ENCODE measurements at regions not wholly inside any gene's neighbourhood (a gene's known extent, or its start where the extent isn't known, plus 50 kb on each side); places are given as distances from the start of the nearest gene placed in this dataset.
A peak's percentile ranks its signal among the peaks of the same experiment; 100 is the strongest.

DNA sequence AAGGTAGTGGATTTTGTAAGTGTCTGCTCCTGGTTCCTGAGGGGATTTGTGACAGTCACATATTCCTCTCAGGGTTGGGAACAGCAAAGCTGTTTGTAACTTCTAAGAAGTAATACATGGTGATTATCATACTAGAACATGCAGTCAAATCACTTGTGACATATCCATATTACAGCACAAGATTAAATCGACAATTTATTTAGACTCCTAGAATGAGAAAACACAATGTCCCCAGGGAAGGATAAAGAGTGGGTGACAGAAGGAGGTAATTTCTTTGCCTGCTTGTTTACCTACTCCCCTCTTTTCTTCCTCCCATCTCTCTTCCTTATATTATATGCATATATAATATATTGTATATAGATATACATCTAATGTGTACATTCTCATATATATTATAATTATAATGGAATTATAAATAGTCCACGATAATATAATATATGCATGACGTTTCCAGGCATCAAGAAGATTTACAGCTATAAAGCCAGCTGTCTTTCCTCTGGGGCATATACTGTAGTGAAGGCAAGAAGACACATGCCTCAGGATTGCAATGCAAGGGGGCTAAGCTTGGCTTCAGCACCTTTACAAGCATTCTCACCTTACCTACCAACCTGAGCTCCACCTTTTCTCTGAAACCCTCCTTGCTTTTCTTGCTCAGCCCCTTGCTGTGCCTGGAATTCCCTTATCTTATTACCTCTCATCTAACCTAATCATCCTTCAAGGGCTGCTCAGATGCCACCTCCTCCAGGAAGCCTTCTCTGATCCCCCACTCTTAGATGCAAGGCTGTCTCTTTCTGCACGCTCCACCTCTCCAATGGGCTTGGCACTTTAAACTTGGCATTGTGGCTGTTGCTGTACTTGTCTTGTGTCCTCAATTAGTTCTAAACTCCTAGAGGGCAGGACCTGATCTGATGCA, 73.1 kb upstream of the PIAS1 start:
- DNase-seq (ENCODE audit: low read depth): no peak

DNA sequence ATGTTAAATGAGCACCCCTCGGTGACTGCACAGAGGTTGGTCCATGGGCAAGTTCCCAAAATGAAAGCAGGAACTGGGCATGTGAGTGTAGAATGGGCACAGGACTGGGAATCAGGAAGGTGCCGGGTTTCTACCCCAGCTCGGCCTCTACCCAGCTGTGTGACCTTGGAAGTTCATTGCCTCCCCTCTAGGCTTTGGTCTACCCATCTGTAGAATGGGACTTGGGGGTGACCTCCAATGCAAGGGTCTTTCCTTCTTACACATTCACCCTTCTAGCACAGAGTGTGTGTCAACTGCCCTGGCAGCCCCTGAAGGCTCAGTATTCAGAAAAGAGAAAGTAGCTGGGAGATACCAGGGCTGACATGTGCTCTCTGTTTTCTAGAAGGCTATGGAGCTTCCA, 72.3 kb upstream of the PIAS1 start:
- DNase-seq (ENCODE audit: low read depth): no peak

DNA sequence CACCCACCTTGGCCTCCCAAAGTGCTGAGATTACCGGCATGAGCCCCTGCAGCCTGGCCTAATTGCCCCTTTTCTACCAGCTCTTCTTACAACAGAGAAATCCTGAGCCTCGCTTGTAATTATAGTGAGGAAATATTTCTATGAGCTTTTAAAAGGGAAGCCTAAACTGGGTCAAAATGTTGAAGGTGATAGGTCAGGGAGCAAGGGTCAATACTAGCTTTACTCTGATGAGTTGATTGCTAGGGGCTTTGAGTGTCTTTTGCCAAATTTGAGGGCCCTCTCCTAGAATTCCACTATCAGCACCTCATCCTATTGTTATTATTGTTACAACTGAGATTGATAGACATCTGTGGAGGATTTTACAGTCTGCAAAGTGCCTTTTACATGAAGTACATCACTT, 62.4 kb upstream of the PIAS1 start:
- no peak for DNase-seq (ENCODE audit: low read depth)

DNA sequence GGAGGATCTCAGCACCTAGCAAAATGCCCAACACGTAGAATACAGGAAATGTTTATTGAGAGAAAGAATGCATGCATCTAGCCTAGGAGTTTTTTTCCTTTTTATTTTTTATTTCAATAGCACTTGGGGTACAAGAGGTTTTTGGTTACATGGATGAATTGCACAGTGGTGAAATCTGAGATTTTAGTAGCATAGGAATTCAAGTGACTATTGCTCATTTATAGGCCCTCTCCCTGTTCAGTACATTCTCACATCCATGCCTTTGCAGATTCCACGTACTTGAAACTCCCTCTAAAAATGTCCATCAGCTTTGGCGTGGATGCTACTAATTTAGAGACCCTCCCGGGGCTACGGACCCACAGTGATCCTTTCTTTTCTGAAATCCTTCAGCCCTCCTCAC, 61.7 kb upstream of the PIAS1 start:
- no peak for DNase-seq (ENCODE audit: low read depth)

DNA sequence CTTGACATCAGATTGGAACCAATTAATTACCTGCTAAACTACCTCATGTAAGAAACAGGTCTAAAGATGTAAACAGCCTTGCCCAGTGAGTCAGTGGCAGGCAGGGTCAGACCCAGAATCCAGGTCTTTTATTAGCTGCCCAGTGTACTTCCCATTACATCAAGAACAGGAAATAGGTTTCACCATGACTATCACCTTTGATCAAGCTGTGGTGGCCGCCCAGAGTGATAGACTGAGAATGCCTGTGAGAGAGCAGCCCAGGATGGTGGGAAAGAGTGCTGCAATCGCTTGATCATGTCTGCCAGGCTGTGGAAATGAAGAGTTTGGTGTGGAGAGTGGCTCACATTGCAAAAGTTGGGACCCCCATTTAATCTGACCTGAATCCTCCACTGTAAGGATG, 61.3 kb upstream of the PIAS1 start:
- DNase-seq (ENCODE audit: low read depth): no peak

DNA sequence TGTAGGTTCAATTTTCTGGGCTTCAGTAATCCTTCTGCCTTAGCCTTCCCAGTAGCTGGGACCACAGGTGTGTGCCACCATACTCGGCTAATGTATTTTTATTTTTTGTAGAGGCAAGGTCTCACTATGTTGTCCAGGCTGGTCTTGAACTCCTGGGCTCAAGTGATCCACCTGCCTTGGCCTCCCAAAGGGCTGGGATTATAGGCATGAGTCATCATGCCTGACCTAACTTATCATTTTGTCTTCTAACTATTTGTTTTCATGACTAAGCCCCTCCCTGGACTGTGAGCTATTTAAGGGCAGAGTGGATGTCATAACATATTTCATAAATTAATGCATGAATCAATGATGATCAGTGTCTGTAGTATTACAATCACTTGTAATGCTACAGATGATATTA, 56.1 kb upstream of the PIAS1 start:
- peak; percentile 65 for DNase-seq (ENCODE audit: low read depth)

DNA sequence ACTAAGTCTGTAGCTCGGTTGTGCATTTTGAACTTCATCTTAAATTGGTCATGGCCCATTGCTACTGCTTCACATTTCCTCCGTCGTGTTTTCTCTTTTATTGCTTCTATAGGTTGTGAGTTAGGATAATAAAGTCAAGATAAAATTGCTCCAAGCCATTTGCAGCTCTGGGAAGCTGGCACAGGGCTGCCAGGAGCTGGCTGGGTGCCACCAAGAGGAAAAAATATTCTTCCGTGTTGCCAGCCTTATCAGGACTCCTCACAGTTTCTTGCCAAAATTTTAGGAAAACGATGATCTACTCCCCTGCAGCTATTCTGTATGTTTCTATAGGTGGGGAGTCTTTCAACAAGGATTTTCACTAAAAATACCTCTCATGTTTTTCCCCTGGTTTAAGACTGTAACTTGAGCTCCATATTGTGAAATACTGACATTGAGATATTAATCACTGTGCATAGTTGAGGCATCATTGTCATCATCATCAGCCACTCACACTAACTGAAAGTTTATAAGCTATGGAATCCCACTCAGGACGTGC, 55.4 kb upstream of the PIAS1 start:
- DNase-seq (ENCODE audit: low read depth): peak; percentile 51

DNA sequence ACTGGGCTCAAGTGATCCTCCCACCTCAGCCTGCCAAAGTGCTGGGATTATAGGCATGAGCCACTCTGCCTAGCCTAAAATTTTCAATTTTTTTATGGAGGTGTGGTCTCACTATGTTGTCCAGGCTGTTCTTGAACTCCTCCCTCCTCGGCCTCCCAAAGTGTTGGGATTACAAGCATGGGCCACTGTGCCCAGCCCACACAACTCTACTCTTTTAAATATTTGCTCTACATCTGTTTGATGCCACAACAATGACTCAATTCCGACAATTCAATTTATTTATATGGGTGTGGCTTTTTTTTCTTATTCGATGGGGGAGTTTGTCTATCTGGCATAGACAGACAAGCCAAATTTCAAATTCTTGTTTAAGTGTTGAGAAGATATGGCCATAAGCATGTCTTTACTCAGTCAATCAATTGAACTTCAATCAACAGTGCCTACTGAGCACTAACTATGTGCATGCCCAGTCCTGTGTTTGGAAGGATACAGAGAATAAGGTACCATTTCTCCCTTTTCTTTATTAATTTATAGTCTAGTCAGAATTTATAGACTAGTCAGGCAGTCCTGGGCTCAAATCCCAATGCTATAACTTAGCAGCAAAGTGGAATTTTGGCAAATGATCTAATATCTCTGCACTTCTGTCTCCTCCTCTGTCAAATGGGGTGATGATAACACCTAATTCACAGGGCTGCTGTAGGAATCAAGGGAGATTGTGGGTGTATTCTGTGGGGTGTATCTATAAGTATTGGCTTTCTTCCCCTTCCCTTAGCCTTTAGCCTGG, 54.6 kb upstream of the PIAS1 start:
- DNase-seq (ENCODE audit: low read depth): no peak

DNA sequence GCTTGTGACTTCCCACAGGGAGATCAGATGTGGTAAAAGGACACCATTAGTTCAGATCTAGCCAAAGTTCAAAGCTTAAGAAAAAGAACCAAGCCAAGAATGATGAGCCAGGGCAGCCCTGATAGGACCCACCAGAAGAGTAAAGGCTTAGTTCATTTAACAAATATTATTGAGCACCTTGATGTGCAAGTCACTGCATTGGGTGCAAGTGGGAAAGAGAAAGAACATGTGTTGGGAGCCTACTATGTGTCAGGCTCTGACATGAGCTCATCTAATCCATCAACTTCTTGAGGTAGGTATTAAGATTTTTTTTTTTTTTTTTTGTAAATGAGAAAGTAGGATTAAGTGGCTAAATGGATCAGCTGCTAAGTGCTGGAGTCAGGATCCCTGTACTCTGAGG, 53.4 kb upstream of the PIAS1 start:
- no peak for DNase-seq (ENCODE audit: low read depth)

DNA sequence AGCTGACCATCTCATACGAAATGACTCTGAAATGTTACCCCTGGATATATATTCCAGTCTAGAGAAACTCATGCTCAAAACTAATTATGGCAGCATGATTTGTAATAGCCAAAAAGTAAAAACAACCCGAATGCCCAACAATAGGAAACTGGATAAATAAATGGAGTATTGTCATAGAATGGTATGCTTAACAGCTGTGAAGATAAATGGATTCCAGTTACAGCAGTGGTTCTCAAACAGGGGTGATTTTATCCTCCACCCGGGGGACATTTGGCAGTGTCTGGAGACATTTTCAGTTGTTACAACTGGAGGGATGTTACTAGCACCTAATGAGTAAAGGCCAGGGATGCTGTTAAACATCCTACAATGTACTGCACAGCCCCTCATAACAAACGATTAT, 52.3 kb upstream of the PIAS1 start:
- peak; percentile 18 for DNase-seq (ENCODE audit: low read depth)

DNA sequence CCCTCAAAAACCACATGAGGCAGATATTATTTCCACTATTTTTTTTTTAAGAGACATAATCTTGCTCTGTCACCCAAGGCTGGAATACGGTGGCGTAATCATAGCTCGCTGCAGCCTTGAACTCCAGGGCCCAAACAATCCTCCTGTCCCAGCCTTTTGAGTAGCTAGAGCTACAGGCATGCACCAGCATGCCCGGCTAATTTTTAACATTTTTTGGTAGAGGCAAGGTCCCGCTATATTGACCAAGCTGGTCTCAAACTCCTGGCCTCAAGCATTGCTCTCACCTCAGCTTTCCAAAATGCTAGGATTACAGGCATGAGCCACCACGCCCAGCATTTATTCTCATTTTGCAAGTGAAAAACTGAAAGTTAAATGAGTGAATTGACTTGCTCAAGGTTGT, 50.8 kb upstream of the PIAS1 start:
- no peak for DNase-seq (ENCODE audit: low read depth)

Measured in LHCN-M2 (cell line).